ENCODE measurements at regions not wholly inside any gene's neighbourhood (a gene's known extent, or its start where the extent isn't known, plus 50 kb on each side); places are given as distances from the start of the nearest gene placed in this dataset.

GRCh38 chr4:124964852-124965496 is 252.4 kb upstream of the ANKRD50 start:
- TF ChIP-seq POLR2AphosphoS5 (IDR thresholded peaks at IDR 0.05; ENCODE audit: borderline replicate concordance, low read depth, low read length) (no peak), EZH2 (IDR thresholded peaks at IDR 0.05) (no peak), FOXP2 (optimal IDR thresholded peaks at IDR 0.05; ENCODE audit: control extremely low read depth, extremely low read length, insufficient read depth) (no peak)
